ENCODE measurements at regions not wholly inside any gene's neighbourhood (a gene's known extent, or its start where the extent isn't known, plus 50 kb on each side); places are given as distances from the start of the nearest gene placed in this dataset.

DNA sequence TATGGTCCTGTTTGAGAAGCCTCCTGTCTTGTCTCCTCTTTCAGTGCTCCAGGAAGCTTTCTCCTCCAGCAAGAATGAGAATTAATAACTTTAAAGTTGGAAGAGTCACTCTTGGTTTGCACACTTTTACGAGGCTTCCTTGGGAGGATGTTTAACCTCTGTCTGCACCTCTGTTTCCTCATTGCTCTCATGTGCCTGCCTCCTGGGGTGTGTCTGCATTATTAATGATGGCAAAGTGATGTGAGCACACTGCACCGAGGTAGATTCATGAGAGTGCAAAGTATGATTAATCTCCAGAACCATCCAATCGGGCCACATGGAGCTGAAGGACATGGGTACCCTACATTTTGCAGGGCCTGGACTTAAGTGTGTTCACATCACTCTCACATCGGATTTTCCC lies 73.5 kb upstream of the TENM4 start:
- TF ChIP-seq, protein P1, sequence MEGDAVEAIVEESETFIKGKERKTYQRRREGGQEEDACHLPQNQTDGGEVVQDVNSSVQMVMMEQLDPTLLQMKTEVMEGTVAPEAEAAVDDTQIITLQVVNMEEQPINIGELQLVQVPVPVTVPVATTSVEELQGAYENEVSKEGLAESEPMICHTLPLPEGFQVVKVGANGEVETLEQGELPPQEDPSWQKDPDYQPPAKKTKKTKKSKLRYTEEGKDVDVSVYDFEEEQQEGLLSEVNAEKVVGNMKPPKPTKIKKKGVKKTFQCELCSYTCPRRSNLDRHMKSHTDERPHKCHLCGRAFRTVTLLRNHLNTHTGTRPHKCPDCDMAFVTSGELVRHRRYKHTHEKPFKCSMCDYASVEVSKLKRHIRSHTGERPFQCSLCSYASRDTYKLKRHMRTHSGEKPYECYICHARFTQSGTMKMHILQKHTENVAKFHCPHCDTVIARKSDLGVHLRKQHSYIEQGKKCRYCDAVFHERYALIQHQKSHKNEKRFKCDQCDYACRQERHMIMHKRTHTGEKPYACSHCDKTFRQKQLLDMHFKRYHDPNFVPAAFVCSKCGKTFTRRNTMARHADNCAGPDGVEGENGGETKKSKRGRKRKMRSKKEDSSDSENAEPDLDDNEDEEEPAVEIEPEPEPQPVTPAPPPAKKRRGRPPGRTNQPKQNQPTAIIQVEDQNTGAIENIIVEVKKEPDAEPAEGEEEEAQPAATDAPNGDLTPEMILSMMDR (conservative IDR thresholded peaks at IDR 0.05 in 1 of 2, IDR thresholded peaks at IDR 0.05 in 1 of 2; ENCODE audit: extremely low read depth in 1 of 2, insufficient read depth in 1 of 2, low read depth in 1 of 2, low read length in 2 of 2): no peak
- no peak for TF ChIP-seq EZH2 (IDR thresholded peaks at IDR 0.05; ENCODE audit: borderline replicate concordance, low read length)

All from mammary epithelial cell (primary cell).